HepG2 (cell line): ENCODE measurements at regions not wholly inside any gene's neighbourhood (a gene's known extent, or its start where the extent isn't known, plus 50 kb on each side); places are given as distances from the start of the nearest gene placed in this dataset.

Experiments used
- EZH2 ChIP-seq: conservative IDR thresholded peaks from 2 replicates; pipeline ENCODE4 v1.6.1; 2012; ENCODE audit warnings: mild to moderate bottlenecking, low read depth, low read length, moderate library complexity
- HDAC2 ChIP-seq: sonication (generic); formaldehyde crosslinking; IDR thresholded peaks from 2 replicates; pipeline ENCODE4 v1.4.0; 2020; ENCODE audit warnings: missing genetic modification reagents
- KAT8 ChIP-seq: IDR thresholded peaks from 2 replicates; pipeline ENCODE4 v1.6.1; 2016; ENCODE audit warnings: missing genetic modification reagents, missing compliant biosample characterization
- MAFG ChIP-seq: sonication (generic); formaldehyde crosslinking; IDR thresholded peaks from 2 replicates; pipeline ENCODE4 v1.5.1; 2020; ENCODE audit warnings: mild to moderate bottlenecking, missing genetic modification reagents
- NFATC3 ChIP-seq: sonication (generic); formaldehyde crosslinking; IDR thresholded peaks from 2 replicates; pipeline ENCODE4 v1.5.1; 2020; ENCODE audit warnings: mild to moderate bottlenecking, missing genetic modification reagents
- NR3C1 ChIP-seq: sonication (generic); formaldehyde crosslinking; IDR thresholded peaks from 2 replicates; pipeline ENCODE4 v1.4.0; 2020; ENCODE audit warnings: missing genetic modification reagents
- PATZ1 ChIP-seq: sonication (generic); formaldehyde crosslinking; IDR thresholded peaks from 2 replicates; pipeline ENCODE4 v1.4.0; 2020; ENCODE audit warnings: missing genetic modification reagents
- PCBP1 ChIP-seq: fragments of 200-400 bp; formaldehyde crosslinking; IDR thresholded peaks from 2 replicates; pipeline ENCODE4 v1.6.1; 2017; ENCODE audit warnings: mild to moderate bottlenecking, low read depth, low read length, borderline replicate concordance
- POLR2AphosphoS5 ChIP-seq: IDR thresholded peaks from 2 replicates; pipeline ENCODE4 v1.6.1; 2012; ENCODE audit warnings: low read depth, low read length
- ZBTB44 ChIP-seq: sonication (generic); formaldehyde crosslinking; IDR thresholded peaks from 2 replicates; pipeline ENCODE4 v1.4.0; 2020; ENCODE audit warnings: missing genetic modification reagents
- ZNF275 ChIP-seq: sonication (generic); formaldehyde crosslinking; IDR thresholded peaks from 2 replicates; pipeline ENCODE4 v1.8.0; 2022; ENCODE audit warnings: missing genetic modification reagents, mild to moderate bottlenecking, inconsistent platforms, borderline replicate concordance
- ZNF335 ChIP-seq: sonication (generic); formaldehyde crosslinking; IDR thresholded peaks from 2 replicates; pipeline ENCODE4 v1.4.0; 2020; ENCODE audit warnings: missing genetic modification reagents
- TF ChIP-seq, protein P1 (sequence below): sonication (generic); formaldehyde crosslinking; IDR thresholded peaks from 2 replicates; pipeline ENCODE4 v1.5.0; 2020; ENCODE audit warnings: mild to moderate bottlenecking, missing genetic modification reagents, moderate library complexity

- no peak for TF ChIP-seq PCBP1
- TF ChIP-seq NR3C1 (CRISPR knock-in tag), result no peak
- TF ChIP-seq, protein P1, sequence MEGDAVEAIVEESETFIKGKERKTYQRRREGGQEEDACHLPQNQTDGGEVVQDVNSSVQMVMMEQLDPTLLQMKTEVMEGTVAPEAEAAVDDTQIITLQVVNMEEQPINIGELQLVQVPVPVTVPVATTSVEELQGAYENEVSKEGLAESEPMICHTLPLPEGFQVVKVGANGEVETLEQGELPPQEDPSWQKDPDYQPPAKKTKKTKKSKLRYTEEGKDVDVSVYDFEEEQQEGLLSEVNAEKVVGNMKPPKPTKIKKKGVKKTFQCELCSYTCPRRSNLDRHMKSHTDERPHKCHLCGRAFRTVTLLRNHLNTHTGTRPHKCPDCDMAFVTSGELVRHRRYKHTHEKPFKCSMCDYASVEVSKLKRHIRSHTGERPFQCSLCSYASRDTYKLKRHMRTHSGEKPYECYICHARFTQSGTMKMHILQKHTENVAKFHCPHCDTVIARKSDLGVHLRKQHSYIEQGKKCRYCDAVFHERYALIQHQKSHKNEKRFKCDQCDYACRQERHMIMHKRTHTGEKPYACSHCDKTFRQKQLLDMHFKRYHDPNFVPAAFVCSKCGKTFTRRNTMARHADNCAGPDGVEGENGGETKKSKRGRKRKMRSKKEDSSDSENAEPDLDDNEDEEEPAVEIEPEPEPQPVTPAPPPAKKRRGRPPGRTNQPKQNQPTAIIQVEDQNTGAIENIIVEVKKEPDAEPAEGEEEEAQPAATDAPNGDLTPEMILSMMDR, result no peak
- TF ChIP-seq ZNF275 (CRISPR knock-in tag), result no peak
- TF ChIP-seq ZBTB44 (CRISPR knock-in tag), result no peak
- no peak for TF ChIP-seq PATZ1 (CRISPR knock-in tag)
- no peak for TF ChIP-seq HDAC2 (CRISPR knock-in tag)
- TF ChIP-seq ZNF335 (CRISPR knock-in tag), result no peak
- TF ChIP-seq KAT8, result no peak
- no peak for TF ChIP-seq MAFG (CRISPR knock-in tag)
- no peak for TF ChIP-seq EZH2
- no peak for TF ChIP-seq POLR2AphosphoS5
- TF ChIP-seq NFATC3 (CRISPR knock-in tag), result no peak
These were observed 187.7 kb upstream of the KCNN2 start for GRCh38 chr5:114174131-114174530.
